ENCODE measurements at regions not wholly inside any gene's neighbourhood (a gene's known extent, or its start where the extent isn't known, plus 50 kb on each side); places are given as distances from the start of the nearest gene placed in this dataset.

- no peak for TF ChIP-seq CTCF (IDR thresholded peaks at IDR 0.05)
- TF ChIP-seq POLR2A (IDR thresholded peaks at IDR 0.05): no peak
- TF ChIP-seq POLR2AphosphoS5 (IDR thresholded peaks at IDR 0.05): no peak
Measured at GRCh38 chr3:5068531-5069050, 53.5 kb upstream of the ARL8B start.
